ENCODE measurements at regions not wholly inside any gene's neighbourhood (a gene's known extent, or its start where the extent isn't known, plus 50 kb on each side); places are given as distances from the start of the nearest gene placed in this dataset.
A peak's percentile ranks its signal among the peaks of the same experiment; 100 is the strongest.

GRCh38 chr3:194205675-194206133 lies 69.8 kb downstream of the HES1 start:
- Histone ChIP-seq H3K9ac (ENCODE audit: low read depth, low read length, poor library complexity, severe bottlenecking) (peak overlapping the region; percentile 85), H3F3A (ENCODE audit: low read depth) (0 out of 2 replicates have a peak, but pooled peaks cover 11% of the 10 kb centered on the region), H3K4me1 (ENCODE audit: insufficient read depth, low read length, poor library complexity, severe bottlenecking) (peaks cover 54% of the 10 kb centered on the region), H3K9me2 (replicated peaks; ENCODE audit: low read depth, low read length) (no peaks in the 10 kb centered on the region), H3K27me3 (ENCODE audit: insufficient read depth, low read length, poor library complexity, severe bottlenecking) (no peaks in the 10 kb centered on the region), H3K79me2 (ENCODE audit: insufficient read depth, low read length) (peaks cover 18% of the 10 kb centered on the region), H3K9me3 (ENCODE audit: insufficient read depth, low read depth, low read length) (no peaks in the 10 kb centered on the region), H3K4me3 (ENCODE audit: low read length, poor library complexity, severe bottlenecking) (peak overlapping the region; percentile 77), H2AFZ (ENCODE audit: low read length) (peak overlapping the region; percentile 90), H4K20me1 (ENCODE audit: insufficient read depth, low read length, poor library complexity, severe bottlenecking) (no peaks in the 10 kb centered on the region), H3K4me2 (ENCODE audit: low read depth, low read length, poor library complexity, severe bottlenecking) (peak overlapping the region; percentile 99), H3K36me3 (ENCODE audit: insufficient read depth, low read length) (no peaks in the 10 kb centered on the region)
- TF ChIP-seq CTCF (conservative IDR thresholded peaks at IDR 0.05; ENCODE audit: low read length) (peak; percentile 18; the same call in 1 of the 2 replicates), EZH2phosphoT487 (IDR thresholded peaks at IDR 0.05; ENCODE audit: borderline replicate concordance) (no peak)

GRCh38 chr3:194206320-194206719 lies 70.4 kb downstream of the HES1 start:
- Histone ChIP-seq H3K4me1 (ENCODE audit: insufficient read depth, low read length, poor library complexity, severe bottlenecking) (peaks cover 58% of the 10 kb centered on the region), H4K20me1 (ENCODE audit: insufficient read depth, low read length, poor library complexity, severe bottlenecking) (no peaks in the 10 kb centered on the region), H3K4me3 (ENCODE audit: low read length, poor library complexity, severe bottlenecking) (peak overlapping the region; percentile 77), H3K79me2 (ENCODE audit: insufficient read depth, low read length) (peaks cover 18% of the 10 kb centered on the region), H3F3A (ENCODE audit: low read depth) (0 out of 2 replicates have a peak, but pooled peaks cover 11% of the 10 kb centered on the region), H3K27me3 (ENCODE audit: insufficient read depth, low read length, poor library complexity, severe bottlenecking) (no peaks in the 10 kb centered on the region), H3K9me3 (ENCODE audit: insufficient read depth, low read depth, low read length) (no peaks in the 10 kb centered on the region), H3K4me2 (ENCODE audit: low read depth, low read length, poor library complexity, severe bottlenecking) (peak overlapping the region; percentile 99), H3K9ac (ENCODE audit: low read depth, low read length, poor library complexity, severe bottlenecking) (peak overlapping the region; percentile 85), H2AFZ (ENCODE audit: low read length) (peak overlapping the region; percentile 90), H3K9me2 (replicated peaks; ENCODE audit: low read depth, low read length) (no peaks in the 10 kb centered on the region), H3K36me3 (ENCODE audit: insufficient read depth, low read length) (no peaks in the 10 kb centered on the region)
- TF ChIP-seq EZH2phosphoT487 (IDR thresholded peaks at IDR 0.05; ENCODE audit: borderline replicate concordance) (no peak), CTCF (conservative IDR thresholded peaks at IDR 0.05; ENCODE audit: low read length) (no peak)

- H3K4me2 ChIP-seq (ENCODE audit: low read depth, low read length, poor library complexity, severe bottlenecking) = peak overlapping the region; percentile 13
- no peak for TF ChIP-seq CTCF (conservative IDR thresholded peaks at IDR 0.05; ENCODE audit: low read length)
- TF ChIP-seq EZH2phosphoT487 (IDR thresholded peaks at IDR 0.05; ENCODE audit: borderline replicate concordance) = no peak
- no peak overlapping the region for H3K9ac ChIP-seq (ENCODE audit: low read depth, low read length, poor library complexity, severe bottlenecking)
- no peaks in the 10 kb centered on the region for H4K20me1 ChIP-seq (ENCODE audit: insufficient read depth, low read length, poor library complexity, severe bottlenecking)
- H3K4me1 ChIP-seq (ENCODE audit: insufficient read depth, low read length, poor library complexity, severe bottlenecking) = peaks cover 66% of the 10 kb centered on the region
- H3F3A ChIP-seq (ENCODE audit: low read depth) = 0 out of 2 replicates have a peak, but pooled peaks cover 11% of the 10 kb centered on the region
- no peaks in the 10 kb centered on the region for H3K9me2 ChIP-seq (replicated peaks; ENCODE audit: low read depth, low read length)
- H3K27me3 ChIP-seq (ENCODE audit: insufficient read depth, low read length, poor library complexity, severe bottlenecking) = no peaks in the 10 kb centered on the region
- no peak overlapping the region for H3K4me3 ChIP-seq (ENCODE audit: low read length, poor library complexity, severe bottlenecking)
- H3K36me3 ChIP-seq (ENCODE audit: insufficient read depth, low read length) = no peaks in the 10 kb centered on the region
- peaks cover 18% of the 10 kb centered on the region for H3K79me2 ChIP-seq (ENCODE audit: insufficient read depth, low read length)
- no peaks in the 10 kb centered on the region for H3K9me3 ChIP-seq (ENCODE audit: insufficient read depth, low read depth, low read length)
- no peak overlapping the region for H2AFZ ChIP-seq (ENCODE audit: low read length)
Measured at GRCh38 chr3:194208709-194209108, 72.8 kb downstream of the HES1 start.

Data from Loucy (cell line).